Lower leg skin (tissue), 3 donors: ENCODE measurements at regions not wholly inside any gene's neighbourhood (a gene's known extent, or its start where the extent isn't known, plus 50 kb on each side); places are given as distances from the start of the nearest gene placed in this dataset.

Experiments
- CTCF ChIP-seq, 3 donors: fragments of 450-650 bp; IDR thresholded peaks; one replicate each; pipeline ENCODE4 v1.5.1; 2016; ENCODE audit warnings: antibody characterized with exemption in 3 of 3, mild to moderate bottlenecking in 3 of 3, moderate library complexity in 2 of 3
- POLR2A ChIP-seq, 2 donors: fragments of 450-650 bp; IDR thresholded peaks; one replicate each; pipeline ENCODE4 v1.6.1; 2016 to 2017; ENCODE audit warnings: antibody characterized with exemption in 2 of 2, mild to moderate bottlenecking in 1 of 2, moderate library complexity in 1 of 2

- TF ChIP-seq CTCF (IDR thresholded peaks at IDR 0.05) (no peak), POLR2A (IDR thresholded peaks at IDR 0.05) (no peak)
Measured at GRCh38 chr11:96506041-96506440, 116.2 kb downstream of the JRKL start.
